GM23248 (cell line): ENCODE measurements at regions not wholly inside any gene's neighbourhood (a gene's known extent, or its start where the extent isn't known, plus 50 kb on each side); places are given as distances from the start of the nearest gene placed in this dataset.

Experiments used
- DNase-seq: peaks from one replicate; pipeline ENCODE4 v3.0.0-alpha.2; 2015
- H2AFZ ChIP-seq: fragments of 200-600 bp; sonication (generic); 2 replicates; pipeline ENCODE4 v1.6.1; 2016; ENCODE audit warnings: antibody characterized with exemption
- H3F3A ChIP-seq: fragments of 200-600 bp; sonication (generic); 2 replicates; pipeline ENCODE4 v1.6.1; 2016; ENCODE audit warnings: mild to moderate bottlenecking, antibody characterized with exemption, mixed run types; ENCODE audit not compliant: insufficient read depth
- H3K27ac ChIP-seq: fragments of 200-600 bp; sonication (generic); 2 replicates; pipeline ENCODE4 v1.5.1; 2016; ENCODE audit warnings: mild to moderate bottlenecking
- H3K27me3 ChIP-seq: fragments of 200-600 bp; sonication (generic); replicated peaks from 2 replicates; pipeline ENCODE4 v1.6.1; 2016; ENCODE audit warnings: mild to moderate bottlenecking; ENCODE audit not compliant: insufficient read depth
- H3K36me3 ChIP-seq: fragments of 200-600 bp; sonication (generic); 2 replicates; pipeline ENCODE4 v1.6.1; 2016; ENCODE audit warnings: low read depth, mild to moderate bottlenecking
- H3K4me1 ChIP-seq: fragments of 200-600 bp; sonication (generic); 2 replicates; pipeline ENCODE4 v1.6.1; 2016; ENCODE audit warnings: mild to moderate bottlenecking; ENCODE audit not compliant: insufficient read depth
- H3K4me2 ChIP-seq: fragments of 200-600 bp; sonication (generic); one replicate; pipeline ENCODE4 v1.6.1; 2016; ENCODE audit warnings: mild to moderate bottlenecking; ENCODE audit not compliant: unreplicated experiment
- H3K4me3 ChIP-seq: fragments of 200-600 bp; sonication (generic); 2 replicates; pipeline ENCODE4 v1.5.1; 2016; ENCODE audit warnings: mild to moderate bottlenecking
- H3K79me2 ChIP-seq: fragments of 200-600 bp; sonication (generic); 2 replicates; pipeline ENCODE4 v1.6.1; 2016; ENCODE audit warnings: mild to moderate bottlenecking; ENCODE audit not compliant: insufficient read depth
- H3K9ac ChIP-seq: fragments of 200-600 bp; sonication (generic); 2 replicates; pipeline ENCODE4 v1.6.1; 2016; ENCODE audit warnings: mild to moderate bottlenecking
- H3K9me2 ChIP-seq: fragments of 200-600 bp; sonication (generic); 2 replicates; pipeline ENCODE4 v1.6.1; 2016; ENCODE audit warnings: mixed run types, mild to moderate bottlenecking, moderate library complexity; ENCODE audit not compliant: insufficient read depth
- H3K9me3 ChIP-seq: fragments of 200-600 bp; sonication (generic); one replicate; pipeline ENCODE4 v1.6.1; 2017; ENCODE audit warnings: low read depth
- H4K20me1 ChIP-seq: fragments of 200-600 bp; sonication (generic); 2 replicates; pipeline ENCODE4 v1.6.0; 2016; ENCODE audit not compliant: insufficient read depth
- EZH2 ChIP-seq: fragments of 200-600 bp; sonication (generic); IDR thresholded peaks from 2 replicates; pipeline ENCODE4 v1.6.1; 2018; ENCODE audit warnings: antibody characterized with exemption, mild to moderate bottlenecking; ENCODE audit not compliant: insufficient read depth, poor library complexity, severe bottlenecking
- EZH2phosphoT487 ChIP-seq: fragments of 200-600 bp; sonication (generic); IDR thresholded peaks from 2 replicates; pipeline ENCODE4 v1.6.1; 2018; ENCODE audit warnings: antibody characterized with exemption, moderate library complexity, mild to moderate bottlenecking, low read depth; ENCODE audit not compliant: insufficient read depth
- WGBS, 2 experiments: methylation state at CpG; one replicate each; pipeline ENCODE4 v1.1.6; 2015 to 2017; ENCODE audit warnings: low lambda C conversion rate in 2 of 2, low coverage in 1 of 2; ENCODE audit errors: missing lambda C conversion rate in 2 of 2; 5-methylcytosine and 5-hydroxymethylcytosine counted together
- in situ Hi-C: fragments of 300-500 bp; cut with MboI; formaldehyde crosslinking; loops from 2 replicates; pipeline ENCODE4 v1.15.0; 2020

DNA sequence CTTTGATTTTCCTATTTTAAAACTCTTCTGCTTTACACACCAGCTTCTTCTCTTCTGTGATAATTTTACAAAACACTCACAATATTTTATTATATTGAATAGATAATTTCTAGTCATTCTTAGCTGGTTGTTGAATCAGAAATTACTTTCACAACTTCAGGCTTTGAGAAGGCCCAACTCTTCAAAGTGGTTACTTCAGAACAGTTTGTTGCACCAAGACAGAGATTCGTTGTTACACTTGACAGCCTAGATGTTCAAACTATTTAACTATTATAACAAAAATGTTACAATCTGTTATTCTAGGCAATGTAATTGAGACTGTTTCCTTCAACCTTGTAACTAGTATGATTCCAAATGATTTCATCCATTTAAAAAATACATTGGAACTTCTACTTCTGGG is 333.2 kb upstream of the CHORDC1 start:
- H4K20me1 ChIP-seq, result no peaks in the 10 kb centered on the region
- no peaks in the 10 kb centered on the region for H3K79me2 ChIP-seq
- in situ Hi-C loops, result no loop called here
- 9 to 11% methylated on average over 1 of the region's 1 CpG for WGBS, 2 experiments
- DNase-seq, result no peak
- H3K4me2 ChIP-seq, result no peak overlapping the region
- TF ChIP-seq EZH2phosphoT487 (no peak), EZH2 (no peak)
- H3K9me2 ChIP-seq, result no peaks in the 10 kb centered on the region; the same call in 1 of the 2 replicates
- no peaks in the 10 kb centered on the region for H3K36me3 ChIP-seq
- no peaks in the 10 kb centered on the region for H3K27me3 ChIP-seq
- no peaks in the 10 kb centered on the region for H3K9me3 ChIP-seq
- no peaks in the 10 kb centered on the region for H3F3A ChIP-seq
- no peaks in the 10 kb centered on the region for H3K4me1 ChIP-seq
- H2AFZ ChIP-seq, result no peak overlapping the region
- H3K9ac ChIP-seq, result no peak overlapping the region
- H3K27ac ChIP-seq, result no peak overlapping the region
- H3K4me3 ChIP-seq, result no peak overlapping the region

DNA sequence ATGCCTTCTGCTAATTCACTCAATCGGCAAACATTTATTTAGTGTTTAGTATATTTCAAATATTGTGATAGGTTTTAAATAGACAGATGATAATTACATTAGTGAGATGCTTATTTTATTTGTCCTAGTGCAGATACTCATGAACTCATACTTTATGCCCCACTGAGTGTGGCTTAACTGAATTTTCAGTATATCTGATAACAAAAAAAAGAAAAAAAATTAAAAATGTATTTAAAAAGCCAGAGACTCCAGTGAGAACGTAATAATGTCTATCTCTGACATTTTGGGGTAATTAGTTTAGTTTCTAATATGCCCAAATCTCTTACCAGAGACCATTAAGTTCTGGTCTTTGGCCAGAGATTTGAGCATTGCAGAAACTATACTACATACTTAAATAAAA is 332.6 kb upstream of the CHORDC1 start:
- H3K9me2 ChIP-seq, result no peaks in the 10 kb centered on the region
- no peaks in the 10 kb centered on the region for H3K27me3 ChIP-seq
- TF ChIP-seq EZH2phosphoT487, result no peak
- no peak for TF ChIP-seq EZH2
- no peak overlapping the region for H3K4me3 ChIP-seq
- no peaks in the 10 kb centered on the region for H3K79me2 ChIP-seq
- H3K9ac ChIP-seq, result no peak overlapping the region
- H3K9me3 ChIP-seq, result no peaks in the 10 kb centered on the region
- H3F3A ChIP-seq, result no peaks in the 10 kb centered on the region
- H3K4me2 ChIP-seq, result no peak overlapping the region
- H3K4me1 ChIP-seq, result no peaks in the 10 kb centered on the region
- H3K36me3 ChIP-seq, result no peaks in the 10 kb centered on the region
- no peaks in the 10 kb centered on the region for H4K20me1 ChIP-seq
- no peak for DNase-seq
- 18 to 26% methylated on average over 2 of the region's 2 CpGs for WGBS, 2 experiments
- no peak overlapping the region for H3K27ac ChIP-seq
- in situ Hi-C loops, result no loop called here
- H2AFZ ChIP-seq, result no peak overlapping the region

DNA sequence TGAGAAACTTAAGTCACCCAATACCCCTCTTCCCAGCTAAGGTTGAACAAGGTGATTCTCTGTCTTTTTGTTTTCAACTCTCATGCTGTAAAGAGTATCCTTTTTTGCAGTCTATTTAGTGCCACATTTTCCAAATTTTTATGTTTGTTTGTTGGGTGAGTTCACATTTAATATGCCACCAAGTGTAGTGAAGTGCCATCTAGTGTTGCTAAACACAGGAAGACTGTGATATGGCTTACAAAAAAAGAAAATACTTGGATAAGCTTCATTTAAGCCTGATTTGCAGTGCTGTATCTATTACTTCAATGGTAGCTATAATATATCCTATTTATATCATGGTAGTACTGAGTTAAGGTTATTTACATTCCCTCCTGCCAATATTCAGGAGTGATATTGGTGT is 319.2 kb upstream of the CHORDC1 start:
- TF ChIP-seq EZH2 (no peak), EZH2phosphoT487 (no peak)
- no peak overlapping the region for H3K4me2 ChIP-seq
- no peak overlapping the region for H2AFZ ChIP-seq
- no peaks in the 10 kb centered on the region for H3K36me3 ChIP-seq
- no peaks in the 10 kb centered on the region for H3K9me3 ChIP-seq
- no peaks in the 10 kb centered on the region for H3K4me1 ChIP-seq
- H3K79me2 ChIP-seq, result no peaks in the 10 kb centered on the region
- H3K9ac ChIP-seq, result no peak overlapping the region
- no peak for DNase-seq
- in situ Hi-C loops, result no loop called here
- H3K9me2 ChIP-seq, result no peaks in the 10 kb centered on the region
- H3F3A ChIP-seq, result no peaks in the 10 kb centered on the region
- H3K27ac ChIP-seq, result no peak overlapping the region
- H3K4me3 ChIP-seq, result no peak overlapping the region
- no peaks in the 10 kb centered on the region; the same call in 1 of the 2 replicates for H4K20me1 ChIP-seq
- no peaks in the 10 kb centered on the region for H3K27me3 ChIP-seq

DNA sequence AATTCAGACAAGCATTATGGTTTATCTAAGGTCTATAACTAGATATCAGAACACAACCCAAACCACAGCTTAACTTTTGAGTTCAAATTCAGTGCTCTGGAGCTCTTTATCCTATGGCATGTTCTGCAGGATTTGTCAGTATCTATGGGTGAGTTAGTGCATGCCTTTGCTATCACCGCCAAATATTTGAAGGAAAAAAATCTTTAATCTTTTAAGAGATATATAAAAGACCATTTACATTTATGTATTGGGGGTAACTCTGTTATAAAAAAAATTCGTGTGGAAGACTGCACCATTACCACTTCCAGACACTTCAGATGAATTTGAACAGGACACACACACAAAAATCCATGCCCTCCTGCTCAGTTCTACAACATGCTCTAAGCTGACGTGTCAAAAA is 313.5 kb upstream of the CHORDC1 start:
- Histone ChIP-seq H3K27ac (no peak overlapping the region), H3K9me3 (no peaks in the 10 kb centered on the region), H3K27me3 (no peaks in the 10 kb centered on the region), H3K4me1 (no peaks in the 10 kb centered on the region), H3K36me3 (no peaks in the 10 kb centered on the region), H3K79me2 (no peaks in the 10 kb centered on the region), H3K4me3 (no peak overlapping the region), H4K20me1 (no peaks in the 10 kb centered on the region; the same call in 1 of the 2 replicates), H3K9me2 (no peaks in the 10 kb centered on the region), H3K9ac (no peak overlapping the region), H2AFZ (no peak overlapping the region), H3K4me2 (no peak overlapping the region), H3F3A (no peaks in the 10 kb centered on the region)
- no peak for DNase-seq
- no peak for TF ChIP-seq EZH2
- no peak for TF ChIP-seq EZH2phosphoT487
- in situ Hi-C loops, result no loop called here
- WGBS, 2 experiments, result 17 to 18% methylated on average over 3 of the region's 3 CpGs

DNA sequence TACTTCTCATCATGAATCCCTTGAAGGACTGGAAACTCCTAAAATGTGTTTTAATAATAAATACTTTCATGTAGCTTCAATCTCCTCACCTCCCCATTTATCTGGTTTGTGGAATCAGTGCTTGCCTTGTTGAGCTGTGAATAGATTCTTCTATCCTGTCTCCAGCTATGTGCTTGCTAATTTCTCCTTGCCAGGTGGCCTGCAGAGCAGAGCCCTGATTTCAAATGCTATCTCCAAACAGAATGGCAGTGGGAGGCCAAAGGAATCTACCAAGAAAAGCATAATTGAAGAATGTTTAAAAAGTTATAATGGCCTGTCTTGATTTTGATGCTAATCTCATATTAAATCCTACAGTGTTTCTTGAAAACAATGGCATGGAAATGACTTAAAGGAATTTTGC is 309.3 kb upstream of the CHORDC1 start:
- in situ Hi-C loops, result no loop called here
- TF ChIP-seq EZH2phosphoT487 (no peak), EZH2 (no peak)
- no peaks in the 10 kb centered on the region for H3F3A ChIP-seq

More for the DNA sequence above, 309.3 kb upstream of the CHORDC1 start:
- Histone ChIP-seq H3K4me2 (no peak overlapping the region), H3K79me2 (no peaks in the 10 kb centered on the region), H3K4me1 (no peaks in the 10 kb centered on the region), H3K9me3 (no peaks in the 10 kb centered on the region), H3K4me3 (no peak overlapping the region), H3K27me3 (no peaks in the 10 kb centered on the region), H3K9ac (no peak overlapping the region), H3K36me3 (no peaks in the 10 kb centered on the region), H3K9me2 (no peaks in the 10 kb centered on the region), H2AFZ (no peak overlapping the region), H3K27ac (no peak overlapping the region), H4K20me1 (no peaks in the 10 kb centered on the region)
- DNase-seq, result no peak
